ENCODE measurements at regions not wholly inside any gene's neighbourhood (a gene's known extent, or its start where the extent isn't known, plus 50 kb on each side); places are given as distances from the start of the nearest gene placed in this dataset.

GRCh38 chr14:105897725-105898113 is 371.3 kb downstream of the TMEM121 start:
- Histone ChIP-seq H3K4me1 (ENCODE audit: control insufficient read depth, low read length) (no peaks in the 10 kb centered on the region), H3K9me2 (replicated peaks; ENCODE audit: control insufficient read depth, low read length) (no peaks in the 10 kb centered on the region), H3K9me3 (ENCODE audit: control insufficient read depth, insufficient read depth, low read length) (no peaks in the 10 kb centered on the region), H3K4me3 (ENCODE audit: low read length) (no peak overlapping the region), H3K27ac (ENCODE audit: low read depth, low read length) (no peak overlapping the region), H3K79me2 (ENCODE audit: control insufficient read depth, low read length) (no peaks in the 10 kb centered on the region), H3K36me3 (ENCODE audit: control insufficient read depth, low read length) (no peaks in the 10 kb centered on the region), H3K27me3 (ENCODE audit: control insufficient read depth, low read length) (no peaks in the 10 kb centered on the region), H3K4me2 (ENCODE audit: low read length) (no peak overlapping the region), H3F3A (ENCODE audit: control insufficient read depth, insufficient read depth) (no peaks in the 10 kb centered on the region), H4K20me1 (ENCODE audit: control insufficient read depth, insufficient read depth, low read depth, low read length) (no peaks in the 10 kb centered on the region)
- no peak for TF ChIP-seq CTCF (IDR thresholded peaks at IDR 0.05; ENCODE audit: low read depth, low read length, poor library complexity, severe bottlenecking)

- Histone ChIP-seq H3F3A (ENCODE audit: control insufficient read depth, insufficient read depth) (no peaks in the 10 kb centered on the region), H4K20me1 (ENCODE audit: control insufficient read depth, insufficient read depth, low read depth, low read length) (no peaks in the 10 kb centered on the region), H3K36me3 (ENCODE audit: control insufficient read depth, low read length) (no peaks in the 10 kb centered on the region), H3K4me1 (ENCODE audit: control insufficient read depth, low read length) (no peaks in the 10 kb centered on the region), H3K4me2 (ENCODE audit: low read length) (no peak overlapping the region), H3K9me2 (replicated peaks; ENCODE audit: control insufficient read depth, low read length) (no peaks in the 10 kb centered on the region), H3K79me2 (ENCODE audit: control insufficient read depth, low read length) (no peaks in the 10 kb centered on the region), H3K9me3 (ENCODE audit: control insufficient read depth, insufficient read depth, low read length) (no peaks in the 10 kb centered on the region), H3K4me3 (ENCODE audit: low read length) (no peak overlapping the region), H3K27ac (ENCODE audit: low read depth, low read length) (no peak overlapping the region), H3K27me3 (ENCODE audit: control insufficient read depth, low read length) (no peaks in the 10 kb centered on the region)
- TF ChIP-seq CTCF (IDR thresholded peaks at IDR 0.05; ENCODE audit: low read depth, low read length, poor library complexity, severe bottlenecking) (no peak), EZH2phosphoT487 (IDR thresholded peaks at IDR 0.05; ENCODE audit: borderline replicate concordance, low read length) (no peak)
These were observed 372.2 kb downstream of the TMEM121 start for GRCh38 chr14:105898482-105899010.

GRCh38 chr14:105899071-105899641 is 372.8 kb downstream of the TMEM121 start:
- Histone ChIP-seq H3K9me2 (replicated peaks; ENCODE audit: control insufficient read depth, low read length) (no peaks in the 10 kb centered on the region), H3K36me3 (ENCODE audit: control insufficient read depth, low read length) (no peaks in the 10 kb centered on the region), H3K27me3 (ENCODE audit: control insufficient read depth, low read length) (no peaks in the 10 kb centered on the region), H3K4me1 (ENCODE audit: control insufficient read depth, low read length) (no peaks in the 10 kb centered on the region), H3K4me3 (ENCODE audit: low read length) (no peak overlapping the region), H3K27ac (ENCODE audit: low read depth, low read length) (no peak overlapping the region), H3K4me2 (ENCODE audit: low read length) (no peak overlapping the region), H3K9me3 (ENCODE audit: control insufficient read depth, insufficient read depth, low read length) (no peaks in the 10 kb centered on the region), H3F3A (ENCODE audit: control insufficient read depth, insufficient read depth) (no peaks in the 10 kb centered on the region), H3K79me2 (ENCODE audit: control insufficient read depth, low read length) (no peaks in the 10 kb centered on the region), H4K20me1 (ENCODE audit: control insufficient read depth, insufficient read depth, low read depth, low read length) (no peaks in the 10 kb centered on the region)
- no peak for TF ChIP-seq CTCF (IDR thresholded peaks at IDR 0.05; ENCODE audit: low read depth, low read length, poor library complexity, severe bottlenecking)
- TF ChIP-seq EZH2phosphoT487 (IDR thresholded peaks at IDR 0.05; ENCODE audit: borderline replicate concordance, low read length) = no peak

Data from DOHH2 (cell line).